ENCODE measurements at regions not wholly inside any gene's neighbourhood (a gene's known extent, or its start where the extent isn't known, plus 50 kb on each side); places are given as distances from the start of the nearest gene placed in this dataset.
A peak's percentile ranks its signal among the peaks of the same experiment; 100 is the strongest.

DNA sequence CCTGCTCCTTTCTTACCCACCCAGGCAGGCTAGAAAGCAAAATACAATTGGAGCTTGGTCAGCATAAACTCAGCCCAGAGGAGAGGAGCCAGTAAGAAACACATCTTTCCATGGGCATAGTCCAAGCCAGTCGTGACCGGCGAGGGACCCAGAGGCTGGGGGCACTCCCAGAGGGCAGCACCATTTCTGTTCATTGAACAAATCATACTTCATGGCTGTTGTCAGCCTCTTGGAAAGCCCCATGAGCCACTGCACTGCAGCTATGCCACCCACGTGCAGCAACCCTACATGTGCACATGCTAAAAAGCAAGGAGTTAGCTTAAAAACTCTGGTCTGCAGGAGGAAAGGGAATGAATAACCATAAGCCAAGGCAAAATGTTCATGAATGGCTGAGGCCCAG, 90.0 kb upstream of the CDKN3 start:
- no peak for DNase-seq (ENCODE audit: low read depth)

GRCh38 chr14:54309615-54310014, 87.2 kb upstream of the CDKN3 start:
- DNase-seq (ENCODE audit: low read depth): no peak

- peak; percentile 80 for DNase-seq (ENCODE audit: low read depth)
These were observed 86.5 kb upstream of the CDKN3 start for GRCh38 chr14:54310151-54310850.

DNA sequence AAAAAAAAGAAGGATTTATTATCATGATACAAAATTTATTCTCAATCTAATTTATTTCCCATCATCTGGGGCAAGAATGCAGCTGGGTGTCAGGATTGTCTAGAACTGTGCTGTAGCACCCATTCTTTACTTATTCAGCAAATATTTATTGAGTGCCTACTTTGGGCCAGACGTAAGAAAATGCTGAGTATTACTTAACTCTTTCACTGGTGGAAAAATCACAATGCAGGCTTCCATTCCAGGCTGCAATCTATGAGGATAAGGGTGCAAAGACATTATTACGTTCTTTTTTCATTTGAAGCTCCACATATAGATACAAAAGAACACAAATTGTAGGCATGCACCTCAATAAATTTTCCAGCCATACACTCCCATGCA, 86.0 kb upstream of the CDKN3 start:
- DNase-seq (ENCODE audit: low read depth): no peak

DNA sequence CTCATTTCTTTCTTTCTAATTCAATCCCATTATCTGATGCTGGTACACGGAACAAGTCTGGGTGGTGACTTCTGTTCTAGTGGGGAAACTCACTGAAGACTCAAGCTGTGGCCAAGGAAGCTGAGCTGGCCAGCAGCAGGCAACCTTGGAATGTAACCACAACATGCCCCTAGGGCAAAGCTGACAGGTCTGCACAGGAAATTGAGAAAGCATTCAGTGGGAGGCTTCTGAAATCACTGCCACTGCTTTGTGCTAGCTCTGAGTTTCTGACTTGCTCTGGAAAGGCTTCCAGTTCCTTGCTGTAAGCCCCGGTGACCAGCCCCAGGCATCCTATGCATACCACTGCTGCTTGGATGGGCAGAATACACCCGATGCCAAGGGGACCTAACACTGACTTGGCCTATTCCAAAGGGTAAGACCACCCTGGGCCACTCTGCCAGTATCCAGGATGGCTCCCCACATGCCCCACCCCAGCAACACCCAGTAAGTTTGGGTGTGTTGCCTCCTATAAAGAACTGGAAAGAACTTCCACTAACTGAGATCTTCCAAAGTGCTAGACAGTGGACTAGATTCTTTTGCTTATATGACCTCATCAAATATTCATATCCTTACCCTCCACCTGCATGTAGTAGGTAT, 84.5 kb upstream of the CDKN3 start:
- DNase-seq (ENCODE audit: low read depth): peak; percentile 96

- DNase-seq (ENCODE audit: low read depth): no peak
These were observed 82.3 kb upstream of the CDKN3 start for GRCh38 chr14:54314365-54315104.

- DNase-seq (ENCODE audit: low read depth): no peak
These were observed 80.2 kb upstream of the CDKN3 start for GRCh38 chr14:54316652-54317051.

- DNase-seq (ENCODE audit: low read depth): no peak
These were observed 79.4 kb upstream of the CDKN3 start for GRCh38 chr14:54317391-54317790.

DNA sequence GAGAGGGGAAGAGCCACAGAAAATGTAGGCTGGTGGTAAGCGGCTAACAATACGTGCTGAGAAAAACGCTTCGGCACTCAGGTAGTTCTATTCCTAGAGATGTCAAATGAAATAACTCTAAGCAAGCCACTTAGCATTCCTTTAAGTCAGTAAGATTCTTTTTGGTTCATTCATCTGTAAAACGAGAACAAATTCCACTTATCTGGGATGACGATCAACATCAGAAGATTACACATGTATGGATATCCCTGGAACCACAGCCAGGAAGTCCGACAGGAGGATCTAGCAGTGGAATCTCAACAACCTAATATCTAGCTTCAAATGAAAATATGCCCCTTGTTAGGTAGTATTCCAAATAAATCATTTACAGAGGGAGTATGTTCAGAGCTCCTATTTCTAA, 74.6 kb upstream of the CDKN3 start:
- no peak for DNase-seq (ENCODE audit: low read depth)

DNA sequence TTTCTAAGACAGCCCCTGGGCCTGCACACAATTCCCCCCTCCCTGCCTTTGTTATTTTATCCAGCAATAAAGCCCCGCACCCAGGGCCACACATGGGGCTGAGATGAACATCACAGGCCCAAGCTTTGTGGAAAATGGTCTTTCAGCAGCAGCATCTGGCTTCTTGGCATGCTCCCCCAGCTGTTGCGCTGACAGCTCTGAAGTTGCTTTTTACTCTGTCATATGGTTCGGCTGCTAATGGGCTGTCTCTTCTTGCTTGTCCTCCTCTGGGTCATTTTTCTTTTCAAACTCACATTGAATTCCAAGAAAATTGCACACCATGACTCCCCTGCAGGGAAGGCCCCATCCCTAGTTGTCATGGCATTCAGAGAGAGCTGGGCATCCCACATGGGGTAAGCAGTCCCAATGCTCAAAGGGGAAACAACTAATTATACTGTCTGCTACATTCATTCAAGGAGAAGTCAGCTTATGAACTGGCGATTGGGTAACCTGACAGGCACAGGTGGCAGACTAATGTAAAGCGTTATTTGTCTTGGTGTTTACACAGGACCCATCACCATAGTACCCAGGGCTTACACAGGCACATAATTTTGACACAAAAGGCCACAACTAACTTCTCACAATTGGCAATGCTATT, 74.0 kb upstream of the CDKN3 start:
- no peak for DNase-seq (ENCODE audit: low read depth)

GRCh38 chr14:54325766-54326165, 71.0 kb upstream of the CDKN3 start:
- no peak for DNase-seq (ENCODE audit: low read depth)

GRCh38 chr14:54329082-54329695, 67.6 kb upstream of the CDKN3 start:
- DNase-seq (ENCODE audit: low read depth): peak; percentile 70

GRCh38 chr14:54330876-54331275, 65.9 kb upstream of the CDKN3 start:
- no peak for DNase-seq (ENCODE audit: low read depth)

DNA sequence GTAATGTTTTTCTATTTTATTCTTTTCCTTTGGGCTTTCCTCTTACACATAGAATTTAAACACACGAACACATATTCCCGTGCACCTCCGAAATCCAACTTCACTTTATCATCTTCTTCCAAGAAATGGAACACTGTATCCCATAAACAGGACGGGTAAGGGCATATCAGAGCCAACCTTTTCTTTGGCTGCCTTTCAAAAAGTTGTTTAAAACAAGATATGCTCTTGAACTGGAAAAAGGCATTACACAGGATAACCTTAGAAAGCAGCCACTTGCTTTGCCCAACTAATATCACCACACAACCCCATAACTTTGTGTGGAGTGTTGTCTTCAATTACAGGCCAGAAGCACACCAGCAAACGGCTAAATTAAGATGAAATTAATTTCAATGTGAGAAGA, 65.3 kb upstream of the CDKN3 start:
- DNase-seq (ENCODE audit: low read depth): no peak

GRCh38 chr14:54332490-54332889, 64.3 kb upstream of the CDKN3 start:
- no peak for DNase-seq (ENCODE audit: low read depth)

- no peak for DNase-seq (ENCODE audit: low read depth)
These were observed 63.3 kb upstream of the CDKN3 start for GRCh38 chr14:54333511-54333910.

- no peak for DNase-seq (ENCODE audit: low read depth)
These were observed 61.1 kb upstream of the CDKN3 start for GRCh38 chr14:54335569-54336155.

- DNase-seq (ENCODE audit: low read depth): no peak
These were observed 59.5 kb upstream of the CDKN3 start for GRCh38 chr14:54337314-54337713.

DNA sequence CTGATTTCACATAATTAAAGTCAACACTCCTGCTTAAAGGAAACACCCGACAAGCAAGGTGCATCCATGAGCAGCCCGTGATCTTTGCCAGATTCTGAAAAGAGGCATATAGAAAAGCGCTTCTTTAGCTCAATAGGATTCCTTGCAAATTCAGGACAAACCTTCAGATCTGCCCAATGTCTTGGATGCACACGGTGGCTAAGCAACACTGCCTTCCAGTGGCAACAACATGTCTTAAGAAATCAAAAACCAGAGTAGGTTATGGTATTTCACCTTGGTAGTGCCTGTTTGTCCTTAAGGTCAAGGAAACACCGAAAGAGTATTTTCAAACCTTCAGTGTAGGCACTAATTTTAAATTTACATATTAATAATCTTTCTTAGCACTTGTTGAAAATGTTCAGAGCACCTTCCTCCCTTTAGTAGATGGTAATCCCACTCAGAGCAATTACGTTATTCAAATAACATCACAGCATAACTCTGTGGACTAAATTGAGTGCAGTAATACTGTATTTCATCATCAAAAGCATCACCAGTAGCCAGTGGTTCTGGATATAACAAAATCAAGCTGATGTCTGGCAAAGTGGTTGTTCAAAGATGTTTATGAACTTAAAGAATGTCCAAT, 58.0 kb upstream of the CDKN3 start:
- peak; percentile 56 for DNase-seq (ENCODE audit: low read depth)

- DNase-seq (ENCODE audit: low read depth): no peak
These were observed 57.0 kb upstream of the CDKN3 start for GRCh38 chr14:54339771-54340170.

DNA sequence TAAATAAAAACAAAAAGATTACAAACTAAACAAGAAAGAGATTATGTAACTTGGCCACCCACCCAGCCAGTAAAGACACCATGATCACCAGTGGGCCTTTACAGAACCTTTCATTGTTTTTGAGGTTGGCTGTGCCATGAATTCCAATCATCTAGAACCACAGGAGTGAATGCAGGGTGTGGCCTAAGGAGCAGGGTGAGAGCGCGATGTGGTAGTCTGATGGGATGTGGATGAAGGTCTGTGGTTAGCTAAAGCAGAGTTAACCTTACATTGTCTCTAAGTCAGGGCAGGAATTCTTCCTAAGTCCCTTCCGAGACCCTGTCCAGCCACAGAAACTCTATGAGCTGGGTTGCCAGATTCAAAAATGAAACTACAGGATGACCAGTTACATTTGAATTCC, 54.0 kb upstream of the CDKN3 start:
- DNase-seq (ENCODE audit: low read depth): no peak

Data from HT1080 (cell line).